Endothelial cell of hepatic sinusoid (primary cell): ENCODE measurements at regions not wholly inside any gene's neighbourhood (a gene's known extent, or its start where the extent isn't known, plus 50 kb on each side); places are given as distances from the start of the nearest gene placed in this dataset.

Experiments
- in situ Hi-C: cut with HindIII; loops from 2 replicates; pipeline ENCODE4 v1.10.0; 2017; ENCODE audit warnings: low sequenced_read_pairs

DNA sequence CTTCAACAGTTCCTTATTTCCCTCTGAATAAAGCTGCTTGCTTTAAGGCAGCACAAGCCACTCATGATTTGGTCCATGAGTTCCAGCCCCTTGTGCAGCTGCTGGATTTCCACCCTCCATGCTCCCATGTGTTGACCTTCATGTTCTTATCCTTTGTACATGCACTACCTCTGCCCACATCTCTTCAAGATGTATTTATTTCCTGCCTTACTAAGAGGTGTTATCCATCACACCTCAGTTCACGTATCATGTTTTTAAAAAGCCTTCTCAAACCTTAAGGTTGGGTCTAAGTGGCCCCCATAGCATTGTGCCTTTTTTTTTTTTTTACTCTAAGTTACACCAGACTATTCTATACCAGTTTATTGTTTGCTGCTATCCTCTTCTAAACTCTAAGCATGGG is 107.7 kb downstream of the SIPA1L2 start:
- in situ Hi-C loops: no loop called here

DNA sequence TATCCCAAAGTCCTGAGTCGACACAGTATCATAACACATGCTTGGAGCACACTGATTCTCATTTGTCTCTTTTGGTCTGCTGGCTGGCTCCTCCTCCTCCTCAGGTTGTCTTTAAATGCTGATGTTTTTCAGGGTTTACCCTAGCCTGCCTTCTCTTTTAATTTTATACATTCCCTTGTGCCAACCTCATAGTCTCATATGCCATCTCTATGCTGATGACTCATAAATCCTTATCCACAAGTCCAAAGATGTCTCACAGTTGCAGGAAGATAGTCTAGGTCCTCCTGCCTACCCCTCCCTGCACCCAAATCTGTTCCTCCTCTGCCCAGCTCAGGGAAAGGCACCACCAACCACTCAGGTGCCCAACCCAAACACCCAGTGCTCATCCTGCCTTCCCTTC is 108.3 kb downstream of the SIPA1L2 start:
- in situ Hi-C loops: no loop called here

- in situ Hi-C loops: no loop called here
Measured at GRCh38 chr1:232519186-232519585, 110.7 kb downstream of the SIPA1L2 start.

GRCh38 chr1:232518349-232518748 is 111.6 kb downstream of the SIPA1L2 start:
- in situ Hi-C loops: no loop called here

DNA sequence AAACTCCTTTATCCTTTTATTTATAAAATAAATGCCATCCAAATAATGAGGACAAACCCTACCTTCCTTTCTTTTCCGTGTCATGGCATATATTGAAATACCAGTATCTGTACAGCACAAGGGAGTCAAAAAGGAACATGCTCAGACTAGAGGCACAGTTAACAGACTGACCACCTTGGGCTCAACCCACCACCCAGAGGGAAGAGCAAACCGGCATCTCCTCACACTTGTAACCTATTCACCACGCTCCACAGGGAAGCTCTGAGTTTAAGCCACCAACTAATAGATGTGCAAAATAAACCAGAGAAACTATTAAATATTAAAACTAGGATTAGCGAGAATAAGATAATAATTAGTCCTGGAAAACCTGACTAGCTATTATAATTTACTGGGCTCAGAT is 112.7 kb downstream of the SIPA1L2 start:
- in situ Hi-C loops: no loop called here

DNA sequence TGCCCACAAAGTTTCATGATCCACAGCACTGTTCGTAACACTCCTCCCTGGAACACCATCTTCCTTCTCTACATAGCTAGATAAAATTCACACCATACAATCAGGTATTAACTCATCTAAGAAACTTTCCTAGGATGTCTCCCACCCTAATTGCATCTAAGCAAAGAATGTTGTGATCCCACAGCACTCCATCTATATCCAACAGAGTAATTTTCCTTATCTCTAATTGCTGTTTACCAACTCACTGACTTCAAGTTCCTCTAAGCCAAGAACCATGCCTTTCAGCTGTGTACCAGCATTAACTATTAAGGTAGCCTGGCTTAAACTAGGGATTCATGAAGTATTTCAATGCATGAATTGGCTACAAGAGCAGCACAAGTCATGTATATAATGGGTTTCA is 114.2 kb downstream of the SIPA1L2 start:
- in situ Hi-C loops: no loop called here

GRCh38 chr1:232512712-232513111 is 117.2 kb downstream of the SIPA1L2 start:
- in situ Hi-C loops: no loop called here

DNA sequence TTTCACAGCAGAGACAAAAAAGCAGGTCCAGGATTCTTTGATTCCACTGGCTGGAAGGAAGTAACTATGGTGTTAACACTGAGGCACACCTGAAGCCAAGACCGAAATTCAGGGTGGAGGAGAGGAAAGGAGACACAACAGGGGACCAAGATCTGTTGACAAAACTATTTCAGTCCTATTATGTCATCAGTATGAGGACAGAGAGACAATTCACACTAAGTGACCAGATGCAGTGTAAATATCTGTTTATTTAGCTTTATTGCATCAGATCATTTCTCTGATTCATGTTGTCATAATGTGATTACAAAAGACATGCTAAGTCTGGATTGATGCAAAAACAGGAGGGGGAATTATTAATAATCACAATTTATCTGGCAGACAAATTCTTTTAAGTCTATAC is 118.8 kb downstream of the SIPA1L2 start:
- in situ Hi-C loops: no loop called here

DNA sequence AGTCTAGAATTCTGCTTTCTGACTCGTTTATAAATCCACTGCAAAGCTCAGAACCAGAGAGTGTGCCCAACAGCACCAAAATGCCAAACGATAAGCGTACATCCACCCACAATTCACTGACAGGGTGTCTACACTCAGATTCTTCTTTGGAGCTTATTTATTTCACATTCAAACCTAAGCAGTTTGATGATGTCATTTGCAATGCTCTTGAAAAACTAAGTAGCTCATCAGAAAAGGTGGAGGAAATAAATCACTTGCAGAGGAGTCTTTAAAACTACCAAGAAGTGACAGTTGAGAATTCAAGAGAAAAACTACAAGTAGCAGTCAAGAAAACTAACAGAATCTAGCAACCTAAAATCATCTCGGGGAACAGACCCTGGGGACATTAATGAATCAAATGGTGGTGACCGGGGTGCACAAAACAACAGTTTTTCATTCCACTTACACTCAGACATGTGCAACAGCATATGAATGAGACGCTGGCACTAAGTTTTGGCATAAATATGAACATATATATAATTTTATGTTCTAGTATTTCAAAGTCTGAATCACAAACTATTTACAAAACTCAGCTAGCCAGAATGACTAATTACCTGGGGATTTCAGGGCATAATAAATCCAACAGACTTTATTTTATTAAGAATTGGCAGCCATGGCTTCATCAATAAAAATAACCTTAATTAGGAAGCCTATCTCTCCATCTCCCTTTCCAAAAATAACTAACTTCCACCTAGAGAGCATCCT is 119.4 kb downstream of the SIPA1L2 start:
- in situ Hi-C loops: no loop called here

DNA sequence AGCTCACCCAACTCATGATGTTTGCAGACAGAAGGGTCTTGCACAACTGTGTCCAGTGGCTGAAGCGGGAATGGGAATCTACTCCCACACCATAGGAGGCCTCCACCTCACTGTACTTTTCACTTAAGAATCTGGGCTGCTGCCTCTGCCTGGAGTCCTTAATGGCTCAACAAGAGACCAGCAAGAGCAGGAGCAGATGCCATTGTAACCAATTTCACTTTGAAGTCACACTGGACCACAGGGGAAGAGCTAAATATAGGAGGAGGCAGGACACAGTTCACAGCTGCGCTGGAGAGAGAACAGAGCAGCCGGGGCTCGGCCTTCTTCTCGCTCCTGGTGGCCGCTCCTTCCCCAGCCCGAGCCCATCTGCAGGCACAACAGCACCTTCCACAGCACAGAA is 120.4 kb downstream of the SIPA1L2 start:
- in situ Hi-C loops: no loop called here

DNA sequence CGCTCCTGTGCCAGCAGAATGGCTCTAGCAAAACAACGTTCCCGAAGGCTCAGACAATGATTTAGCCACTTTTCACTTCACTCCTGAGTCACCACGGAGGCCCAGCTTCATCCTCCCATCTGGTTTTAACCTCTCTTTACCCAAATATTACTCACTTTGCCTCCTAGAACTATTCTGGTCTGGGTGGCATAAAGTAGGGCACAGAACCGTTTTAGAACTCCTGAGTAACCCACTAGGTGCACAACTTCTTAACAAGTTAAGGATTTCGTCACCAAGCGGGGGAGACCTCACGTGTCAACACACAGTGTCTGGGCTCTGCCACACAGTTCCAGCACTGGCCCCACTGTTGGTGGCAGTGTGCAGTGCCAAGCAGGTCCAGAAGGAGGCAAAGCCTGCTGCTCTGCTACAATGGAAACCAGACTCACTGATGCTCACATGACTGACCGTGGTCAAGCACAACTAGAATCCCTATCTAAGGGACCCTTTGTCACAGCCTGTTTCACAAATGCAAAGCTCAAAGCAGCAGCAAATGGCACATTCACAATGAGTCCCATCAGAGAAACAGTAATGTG is 121.7 kb downstream of the SIPA1L2 start:
- in situ Hi-C loops: no loop called here

DNA sequence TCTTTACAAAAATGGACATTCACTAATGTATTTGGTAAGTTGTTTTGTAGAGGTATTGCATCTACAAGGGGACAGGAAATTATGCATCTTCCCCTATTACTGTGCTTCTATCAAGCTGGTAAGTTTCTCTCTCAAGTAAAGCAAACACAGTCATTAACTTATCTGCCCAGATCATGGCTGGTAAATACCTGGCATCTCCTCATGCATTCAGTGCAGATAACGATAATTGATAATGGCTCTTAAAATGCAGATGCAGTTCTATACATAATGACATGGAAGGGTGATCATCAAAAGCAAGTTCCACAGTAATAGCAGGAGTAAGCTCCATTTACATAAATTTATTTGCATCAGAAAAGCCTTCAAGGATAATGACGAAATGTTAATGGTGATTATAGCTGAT is 122.4 kb downstream of the SIPA1L2 start:
- in situ Hi-C loops: no loop called here

GRCh38 chr1:232505884-232506283 is 124.0 kb downstream of the SIPA1L2 start:
- in situ Hi-C loops: no loop called here

- in situ Hi-C loops: no loop called here
Measured at GRCh38 chr1:232504651-232505050, 125.3 kb downstream of the SIPA1L2 start.

DNA sequence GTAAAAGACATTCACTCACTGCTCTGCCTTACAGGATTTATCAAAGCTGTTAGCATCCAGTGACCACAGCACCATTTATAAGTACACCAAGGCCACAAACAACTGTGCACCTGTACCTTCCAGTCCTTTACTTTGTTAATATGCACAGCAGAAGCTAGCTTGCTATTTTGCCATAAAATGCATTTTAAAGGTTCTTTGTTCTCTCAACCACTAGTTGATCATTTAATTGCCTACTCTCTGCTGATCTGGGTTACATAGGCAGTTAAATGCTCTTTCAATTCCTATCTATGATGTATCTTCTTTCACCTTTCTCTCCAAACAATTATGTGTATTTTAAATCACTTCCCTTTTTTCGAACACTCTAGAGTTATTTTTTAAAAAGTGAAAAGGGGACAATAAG is 126.4 kb downstream of the SIPA1L2 start:
- in situ Hi-C loops: no loop called here

- in situ Hi-C loops: no loop called here
Measured at GRCh38 chr1:232501854-232502253, 128.1 kb downstream of the SIPA1L2 start.

- in situ Hi-C loops: no loop called here
Measured at GRCh38 chr1:232499188-232499587, 130.7 kb downstream of the SIPA1L2 start.

GRCh38 chr1:232493869-232494268 is 136.1 kb downstream of the SIPA1L2 start:
- in situ Hi-C loops: no loop called here

DNA sequence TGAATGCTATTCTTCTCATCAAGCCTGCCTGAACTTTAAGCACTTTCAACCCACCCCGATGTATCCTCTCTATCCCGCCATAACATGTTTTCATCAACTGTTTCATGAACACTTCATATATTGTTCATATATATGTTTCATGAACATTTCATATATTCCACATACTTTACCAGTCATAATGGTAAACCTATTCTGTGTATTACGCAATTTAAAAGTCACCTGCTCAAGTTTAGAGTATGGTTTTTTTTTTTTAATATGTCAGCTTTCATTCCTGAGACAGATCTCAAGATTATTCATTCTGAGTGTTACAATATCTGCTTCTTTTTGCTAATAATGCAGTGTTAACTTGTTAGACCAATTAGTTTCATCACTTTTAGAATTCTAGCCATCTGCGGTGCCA is 140.7 kb downstream of the SIPA1L2 start:
- in situ Hi-C loops: no loop called here

DNA sequence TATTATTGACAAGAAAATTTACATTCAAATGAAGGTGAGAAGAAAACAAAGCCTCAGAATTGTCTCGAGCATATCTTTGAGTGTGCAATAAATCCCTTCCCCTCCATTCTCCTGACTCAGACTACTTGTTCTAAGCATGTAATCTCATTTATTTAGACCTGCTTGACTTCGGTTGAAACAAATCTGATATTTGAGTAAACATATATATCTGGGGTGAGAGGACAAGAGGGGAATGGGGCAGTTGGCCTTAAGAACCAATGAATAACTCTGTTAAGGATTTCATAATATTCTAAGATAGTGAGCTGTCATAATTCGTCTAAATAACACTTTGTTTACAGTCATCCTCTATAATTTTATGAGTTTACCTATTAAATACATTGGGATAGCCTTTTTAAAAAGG is 142.7 kb downstream of the SIPA1L2 start:
- in situ Hi-C loops: no loop called here

GRCh38 chr1:232486454-232487207 is 143.3 kb downstream of the SIPA1L2 start:
- in situ Hi-C loops: no loop called here

GRCh38 chr1:232486006-232486405 is 143.9 kb downstream of the SIPA1L2 start:
- in situ Hi-C loops: no loop called here
